Endodermal cell (in vitro differentiated cells): ENCODE measurements at regions not wholly inside any gene's neighbourhood (a gene's known extent, or its start where the extent isn't known, plus 50 kb on each side); places are given as distances from the start of the nearest gene placed in this dataset.

Experiments
- DNase-seq: peaks from one replicate; pipeline ENCODE4 v3.0.0-alpha.2; 2017
- H3K27ac ChIP-seq: 2 replicates; pipeline ENCODE4 v1.5.1; 2013; ENCODE audit warnings: mild to moderate bottlenecking, low read depth, low read length, moderate library complexity
- H3K27me3 ChIP-seq: 2 replicates; pipeline ENCODE4 v1.6.1; 2013; ENCODE audit warnings: mild to moderate bottlenecking, low read length, moderate library complexity; ENCODE audit not compliant: insufficient read depth, control insufficient read depth, poor library complexity, severe bottlenecking
- H3K36me3 ChIP-seq: 2 replicates; pipeline ENCODE4 v1.7.0; 2013; ENCODE audit warnings: mild to moderate bottlenecking, low read length, moderate library complexity; ENCODE audit not compliant: control insufficient read depth, insufficient read depth
- H3K4me1 ChIP-seq: one replicate; pipeline ENCODE4 v1.7.0; 2013; ENCODE audit warnings: low read length; ENCODE audit not compliant: control insufficient read depth, insufficient read depth
- H3K4me3 ChIP-seq: 2 replicates; pipeline ENCODE4 v1.5.1; 2013; ENCODE audit warnings: mild to moderate bottlenecking, low read length, moderate library complexity
- H3K9ac ChIP-seq: 2 replicates; pipeline ENCODE4 v1.6.1; 2013; ENCODE audit warnings: mild to moderate bottlenecking, low read length, moderate library complexity; ENCODE audit not compliant: poor library complexity, severe bottlenecking; ENCODE audit errors: extremely low read depth
- H3K9me3 ChIP-seq: 2 replicates; pipeline ENCODE4 v1.6.1; 2013; ENCODE audit warnings: mild to moderate bottlenecking, low read length, moderate library complexity; ENCODE audit not compliant: control insufficient read depth
- H3K27ac Mint-ChIP-seq: 2 replicates; pipeline ENCODE4 v1.8.0; 2020; ENCODE audit warnings: mixed read lengths
- H3K27me3 Mint-ChIP-seq: 2 replicates; pipeline ENCODE4 v1.8.0; 2021; ENCODE audit warnings: mild to moderate bottlenecking, mixed read lengths; ENCODE audit not compliant: insufficient read depth
- H3K36me3 Mint-ChIP-seq: 2 replicates; pipeline ENCODE4 v1.8.0; 2020; ENCODE audit warnings: low read depth, mixed read lengths
- H3K4me1 Mint-ChIP-seq: 2 replicates; pipeline ENCODE4 v1.8.0; 2020; ENCODE audit warnings: mixed read lengths
- H3K4me3 Mint-ChIP-seq: 2 replicates; pipeline ENCODE4 v1.8.0; 2020; ENCODE audit warnings: mild to moderate bottlenecking, moderate library complexity, mixed read lengths
- H3K9me3 Mint-ChIP-seq: 2 replicates; pipeline ENCODE4 v1.8.0; 2020; ENCODE audit warnings: mild to moderate bottlenecking, mixed read lengths
- CTCF ChIP-seq: fragments of 200-600 bp; sonication (generic); conservative IDR thresholded peaks from 2 replicates; pipeline ENCODE4 v1.5.0; 2021; ENCODE audit warnings: antibody characterized with exemption, mild to moderate bottlenecking
- WGBS, 2 experiments: methylation state at CpG; one replicate each; pipeline versions ENCODE4 v1.1.5 to v1.1.7; 2013; ENCODE audit warnings: missing lambda C conversion rate in 2 of 2, mixed read lengths in 1 of 2; ENCODE audit not compliant: insufficient coverage in 1 of 2, insufficient read length in 1 of 2; 5-methylcytosine and 5-hydroxymethylcytosine counted together

- Mint-ChIP-seq H3K27me3 (no peaks in the 10 kb centered on the region), H3K9me3 (peaks cover 9% of the 10 kb centered on the region), H3K4me1 (no peaks in the 10 kb centered on the region), H3K27ac (no peak overlapping the region), H3K36me3 (no peaks in the 10 kb centered on the region), H3K4me3 (no peak overlapping the region)
- Histone ChIP-seq H3K9ac (no peak overlapping the region), H3K9me3 (no peaks in the 10 kb centered on the region), H3K4me3 (no peak overlapping the region), H3K36me3 (no peaks in the 10 kb centered on the region), H3K27me3 (no peaks in the 10 kb centered on the region), H3K27ac (no peak overlapping the region), H3K4me1 (no peaks in the 10 kb centered on the region)
- WGBS, 2 experiments: 88 to 93% methylated on average over 4 to 7 of the region's 8 CpGs
- no peak for DNase-seq
- no peak for TF ChIP-seq CTCF
Measured at GRCh38 chr10:33952692-33953360, 618.4 kb upstream of the NRP1 start.

GRCh38 chr10:33950206-33950605 is 615.7 kb upstream of the NRP1 start:
- no peak for TF ChIP-seq CTCF
- 82 to 94% methylated on average over 1 of the region's 1 CpG for WGBS, 2 experiments
- no peaks in the 10 kb centered on the region for H3K36me3 ChIP-seq
- Mint-ChIP-seq H3K27me3 (no peaks in the 10 kb centered on the region), H3K9me3 (peaks cover 8% of the 10 kb centered on the region), H3K36me3 (no peaks in the 10 kb centered on the region), H3K4me1 (no peaks in the 10 kb centered on the region), H3K27ac (no peak overlapping the region), H3K4me3 (no peak overlapping the region)
- H3K9ac ChIP-seq: no peak overlapping the region
- no peaks in the 10 kb centered on the region for H3K9me3 ChIP-seq
- H3K27me3 ChIP-seq: no peaks in the 10 kb centered on the region
- no peak overlapping the region for H3K4me3 ChIP-seq
- H3K27ac ChIP-seq: no peak overlapping the region
- no peak for DNase-seq
- no peaks in the 10 kb centered on the region for H3K4me1 ChIP-seq

- H3K27me3 Mint-ChIP-seq: no peaks in the 10 kb centered on the region
- WGBS, 2 experiments: 83 to 91% methylated on average over 3 to 5 of the region's 5 CpGs
- no peaks in the 10 kb centered on the region for H3K4me1 Mint-ChIP-seq
- H3K36me3 ChIP-seq: no peaks in the 10 kb centered on the region
- no peak for TF ChIP-seq CTCF
- peaks cover 16% of the 10 kb centered on the region for H3K9me3 Mint-ChIP-seq
- H3K27ac Mint-ChIP-seq: no peak overlapping the region
- no peak overlapping the region for H3K4me3 Mint-ChIP-seq
- no peak overlapping the region for H3K27ac ChIP-seq
- DNase-seq: no peak
- no peaks in the 10 kb centered on the region for H3K4me1 ChIP-seq
- H3K27me3 ChIP-seq: no peaks in the 10 kb centered on the region
- no peak overlapping the region for H3K9ac ChIP-seq
- H3K36me3 Mint-ChIP-seq: no peaks in the 10 kb centered on the region
- H3K4me3 ChIP-seq: no peak overlapping the region
- no peaks in the 10 kb centered on the region for H3K9me3 ChIP-seq
Measured at GRCh38 chr10:33947544-33947943, 613.1 kb upstream of the NRP1 start.
